HepG2 (cell line): ENCODE measurements at regions not wholly inside any gene's neighbourhood (a gene's known extent, or its start where the extent isn't known, plus 50 kb on each side); places are given as distances from the start of the nearest gene placed in this dataset.

Experiments
- ARID2 ChIP-seq: sonication (generic); formaldehyde crosslinking; IDR thresholded peaks from 2 replicates; pipeline ENCODE4 v1.8.1; 2022; ENCODE audit warnings: mild to moderate bottlenecking, missing genetic modification reagents, borderline replicate concordance
- CBX1 ChIP-seq: IDR thresholded peaks from one replicate; pipeline ENCODE4 v1.6.1; 2016; ENCODE audit warnings: antibody characterized with exemption, low read depth
- CEBPB ChIP-seq: IDR thresholded peaks from 2 replicates; pipeline ENCODE4 v1.6.1; 2011; ENCODE audit warnings: low read depth, low read length, improper control_type of control experiment, borderline replicate concordance
- HNRNPK ChIP-seq: fragments of 200-400 bp; formaldehyde crosslinking; IDR thresholded peaks from 2 replicates; pipeline ENCODE4 v1.6.1; 2018; ENCODE audit warnings: low read length, low read depth, moderate library complexity, mild to moderate bottlenecking; ENCODE audit not compliant: poor library complexity, severe bottlenecking
- HOXA7 ChIP-seq: sonication (generic); formaldehyde crosslinking; IDR thresholded peaks from 2 replicates; pipeline ENCODE4 v1.8.1; 2022; ENCODE audit warnings: mild to moderate bottlenecking, missing genetic modification reagents, moderate library complexity
- IRF2 ChIP-seq: IDR thresholded peaks from 2 replicates; pipeline ENCODE4 v1.6.1; 2018; ENCODE audit warnings: missing genetic modification reagents, missing compliant biosample characterization
- KLF6 ChIP-seq: IDR thresholded peaks from 2 replicates; pipeline ENCODE4 v1.8.0; 2016; ENCODE audit warnings: missing biosample characterization, missing genetic modification reagents
- NCOA1 ChIP-seq: sonication (generic); formaldehyde crosslinking; IDR thresholded peaks from 2 replicates; pipeline ENCODE4 v1.9.0; 2021; ENCODE audit warnings: missing genetic modification reagents
- NRL ChIP-seq: sonication (generic); formaldehyde crosslinking; IDR thresholded peaks from 2 replicates; pipeline ENCODE4 v1.5.0; 2020; ENCODE audit warnings: missing genetic modification reagents, mild to moderate bottlenecking, moderate library complexity, borderline replicate concordance
- PCBP1 ChIP-seq: fragments of 200-400 bp; formaldehyde crosslinking; IDR thresholded peaks from 2 replicates; pipeline ENCODE4 v1.6.1; 2017; ENCODE audit warnings: mild to moderate bottlenecking, low read depth, low read length, borderline replicate concordance
- ZNF34 ChIP-seq: sonication (generic); formaldehyde crosslinking; IDR thresholded peaks from 2 replicates; pipeline ENCODE4 v1.4.0; 2020; ENCODE audit warnings: mild to moderate bottlenecking, missing genetic modification reagents, borderline replicate concordance
- ZNF350 ChIP-seq: sonication (generic); formaldehyde crosslinking; IDR thresholded peaks from 2 replicates; pipeline ENCODE4 v1.4.0; 2020; ENCODE audit warnings: mild to moderate bottlenecking, low read depth, missing genetic modification reagents, borderline replicate concordance
- ZNF678 ChIP-seq: sonication (generic); formaldehyde crosslinking; IDR thresholded peaks from 2 replicates; pipeline ENCODE4 v1.4.0; 2020; ENCODE audit warnings: mild to moderate bottlenecking, missing genetic modification reagents
- TF ChIP-seq, protein P1 (sequence below): sonication (generic); formaldehyde crosslinking; IDR thresholded peaks from 2 replicates; pipeline ENCODE4 v1.4.0; 2020; ENCODE audit warnings: missing genetic modification reagents
- TF ChIP-seq, protein P2 (sequence below): sonication (generic); formaldehyde crosslinking; IDR thresholded peaks from 2 replicates; pipeline ENCODE4 v1.8.0; 2022; ENCODE audit warnings: low read depth, missing genetic modification reagents
- TF ChIP-seq, protein P3 (sequence below): fragments of 450-650 bp; IDR thresholded peaks from 2 replicates; pipeline ENCODE4 v1.6.1; 2016
- TF ChIP-seq, protein P4 (sequence below): sonication (generic); formaldehyde crosslinking; IDR thresholded peaks from 2 replicates; pipeline ENCODE4 v1.5.0; 2020; ENCODE audit warnings: mild to moderate bottlenecking, missing genetic modification reagents
- TF ChIP-seq, protein P5 (sequence below): sonication (generic); formaldehyde crosslinking; IDR thresholded peaks from 2 replicates; pipeline ENCODE4 v1.4.0; 2020; ENCODE audit warnings: missing genetic modification reagents, mild to moderate bottlenecking, borderline replicate concordance

DNA sequence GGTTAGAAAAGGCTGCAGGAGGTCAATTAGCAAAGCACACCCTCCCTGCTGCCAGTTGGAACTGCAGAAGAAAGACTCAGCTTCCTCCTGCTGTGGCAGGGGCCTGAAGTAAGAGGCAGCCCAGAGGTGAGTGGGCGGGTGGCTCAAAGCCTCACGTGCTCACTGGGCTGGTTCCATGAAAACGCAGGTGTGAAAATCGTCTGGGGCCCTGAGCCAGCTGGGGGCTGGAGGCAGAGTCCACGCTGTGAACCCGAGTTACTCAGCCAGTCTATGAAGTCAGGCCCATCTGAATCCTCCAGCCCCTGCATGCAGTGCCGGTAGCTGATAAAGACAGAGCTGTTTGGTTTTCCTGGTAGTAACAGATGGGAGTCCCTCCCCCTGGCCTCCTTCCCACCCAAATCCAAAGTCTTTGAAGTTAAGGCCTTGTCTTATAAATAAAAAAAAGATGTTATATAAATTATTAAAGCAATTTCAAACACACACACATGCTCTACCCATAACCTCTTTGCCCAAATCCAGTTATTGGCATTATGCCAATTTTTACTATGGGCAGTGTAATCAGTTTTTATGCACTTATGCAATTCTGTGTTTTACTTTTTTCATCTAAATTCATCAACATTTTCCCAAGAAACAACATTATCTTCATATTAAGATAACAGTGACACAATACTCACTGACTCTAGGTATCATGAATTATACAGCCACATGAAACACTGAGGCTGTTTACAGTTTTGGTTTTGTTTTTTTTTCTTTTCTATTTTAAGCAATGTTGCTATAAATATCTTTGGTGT, 57.9 kb upstream of the PNMA1 start (continued):
- TF ChIP-seq, protein P1, sequence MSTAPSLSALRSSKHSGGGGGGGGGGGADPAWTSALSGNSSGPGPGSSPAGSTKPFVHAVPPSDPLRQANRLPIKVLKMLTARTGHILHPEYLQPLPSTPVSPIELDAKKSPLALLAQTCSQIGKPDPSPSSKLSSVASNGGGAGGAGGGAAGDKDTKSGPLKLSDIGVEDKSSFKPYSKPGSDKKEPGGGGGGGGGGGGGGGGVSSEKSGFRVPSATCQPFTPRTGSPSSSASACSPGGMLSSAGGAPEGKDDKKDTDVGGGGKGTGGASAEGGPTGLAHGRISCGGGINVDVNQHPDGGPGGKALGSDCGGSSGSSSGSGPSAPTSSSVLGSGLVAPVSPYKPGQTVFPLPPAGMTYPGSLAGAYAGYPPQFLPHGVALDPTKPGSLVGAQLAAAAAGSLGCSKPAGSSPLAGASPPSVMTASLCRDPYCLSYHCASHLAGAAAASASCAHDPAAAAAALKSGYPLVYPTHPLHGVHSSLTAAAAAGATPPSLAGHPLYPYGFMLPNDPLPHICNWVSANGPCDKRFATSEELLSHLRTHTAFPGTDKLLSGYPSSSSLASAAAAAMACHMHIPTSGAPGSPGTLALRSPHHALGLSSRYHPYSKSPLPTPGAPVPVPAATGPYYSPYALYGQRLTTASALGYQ (CRISPR knock-in tag): 0 out of 2 replicates have a peak, but pooled peaks have one; percentile 68
- TF ChIP-seq ZNF678 (CRISPR knock-in tag) (peak; percentile 81; the same call in 1 of the 2 replicates), PCBP1 (no peak), ZNF34 (CRISPR knock-in tag) (no peak), KLF6 (CRISPR knock-in tag) (peak; percentile 82; the same call in 1 of the 2 replicates), NCOA1 (CRISPR knock-in tag) (no peak), ZNF350 (CRISPR knock-in tag) (peak; percentile 60; the same call in 1 of the 2 replicates), HNRNPK (no peak), CEBPB (no peak), NRL (CRISPR knock-in tag) (peak; percentile 85; the same call in 1 of the 2 replicates), IRF2 (peak; percentile 91), ARID2 (no peak; the same call in 1 of the 2 replicates), HOXA7 (CRISPR knock-in tag) (no peak), CBX1 (peak; percentile 51)
- TF ChIP-seq, protein P2, sequence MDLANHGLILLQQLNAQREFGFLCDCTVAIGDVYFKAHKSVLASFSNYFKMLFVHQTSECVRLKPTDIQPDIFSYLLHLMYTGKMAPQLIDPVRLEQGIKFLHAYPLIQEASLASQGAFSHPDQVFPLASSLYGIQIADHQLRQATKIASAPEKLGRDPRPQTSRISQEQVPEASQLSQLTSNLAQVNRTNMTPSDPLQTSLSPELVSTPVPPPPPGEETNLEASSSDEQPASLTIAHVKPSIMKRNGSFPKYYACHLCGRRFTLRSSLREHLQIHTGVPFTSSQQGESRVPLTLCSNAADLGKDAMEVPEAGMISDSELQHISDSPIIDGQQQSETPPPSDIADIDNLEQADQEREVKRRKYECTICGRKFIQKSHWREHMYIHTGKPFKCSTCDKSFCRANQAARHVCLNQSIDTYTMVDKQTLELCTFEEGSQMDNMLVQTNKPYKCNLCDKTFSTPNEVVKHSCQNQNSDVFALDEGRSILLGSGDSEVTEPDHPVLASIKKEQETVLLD: no peak
- TF ChIP-seq, protein P3, sequence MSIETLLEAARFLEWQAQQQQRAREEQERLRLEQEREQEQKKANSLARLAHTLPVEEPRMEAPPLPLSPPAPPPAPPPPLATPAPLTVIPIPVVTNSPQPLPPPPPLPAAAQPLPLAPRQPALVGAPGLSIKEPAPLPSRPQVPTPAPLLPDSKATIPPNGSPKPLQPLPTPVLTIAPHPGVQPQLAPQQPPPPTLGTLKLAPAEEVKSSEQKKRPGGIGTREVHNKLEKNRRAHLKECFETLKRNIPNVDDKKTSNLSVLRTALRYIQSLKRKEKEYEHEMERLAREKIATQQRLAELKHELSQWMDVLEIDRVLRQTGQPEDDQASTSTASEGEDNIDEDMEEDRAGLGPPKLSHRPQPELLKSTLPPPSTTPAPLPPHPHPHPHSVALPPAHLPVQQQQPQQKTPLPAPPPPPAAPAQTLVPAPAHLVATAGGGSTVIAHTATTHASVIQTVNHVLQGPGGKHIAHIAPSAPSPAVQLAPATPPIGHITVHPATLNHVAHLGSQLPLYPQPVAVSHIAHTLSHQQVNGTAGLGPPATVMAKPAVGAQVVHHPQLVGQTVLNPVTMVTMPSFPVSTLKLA: peak; percentile 90
- TF ChIP-seq, protein P4, sequence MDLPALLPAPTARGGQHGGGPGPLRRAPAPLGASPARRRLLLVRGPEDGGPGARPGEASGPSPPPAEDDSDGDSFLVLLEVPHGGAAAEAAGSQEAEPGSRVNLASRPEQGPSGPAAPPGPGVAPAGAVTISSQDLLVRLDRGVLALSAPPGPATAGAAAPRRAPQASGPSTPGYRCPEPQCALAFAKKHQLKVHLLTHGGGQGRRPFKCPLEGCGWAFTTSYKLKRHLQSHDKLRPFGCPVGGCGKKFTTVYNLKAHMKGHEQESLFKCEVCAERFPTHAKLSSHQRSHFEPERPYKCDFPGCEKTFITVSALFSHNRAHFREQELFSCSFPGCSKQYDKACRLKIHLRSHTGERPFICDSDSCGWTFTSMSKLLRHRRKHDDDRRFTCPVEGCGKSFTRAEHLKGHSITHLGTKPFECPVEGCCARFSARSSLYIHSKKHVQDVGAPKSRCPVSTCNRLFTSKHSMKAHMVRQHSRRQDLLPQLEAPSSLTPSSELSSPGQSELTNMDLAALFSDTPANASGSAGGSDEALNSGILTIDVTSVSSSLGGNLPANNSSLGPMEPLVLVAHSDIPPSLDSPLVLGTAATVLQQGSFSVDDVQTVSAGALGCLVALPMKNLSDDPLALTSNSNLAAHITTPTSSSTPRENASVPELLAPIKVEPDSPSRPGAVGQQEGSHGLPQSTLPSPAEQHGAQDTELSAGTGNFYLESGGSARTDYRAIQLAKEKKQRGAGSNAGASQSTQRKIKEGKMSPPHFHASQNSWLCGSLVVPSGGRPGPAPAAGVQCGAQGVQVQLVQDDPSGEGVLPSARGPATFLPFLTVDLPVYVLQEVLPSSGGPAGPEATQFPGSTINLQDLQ (CRISPR knock-in tag): peak; percentile 33; the same call in 1 of the 2 replicates
- TF ChIP-seq, protein P5, sequence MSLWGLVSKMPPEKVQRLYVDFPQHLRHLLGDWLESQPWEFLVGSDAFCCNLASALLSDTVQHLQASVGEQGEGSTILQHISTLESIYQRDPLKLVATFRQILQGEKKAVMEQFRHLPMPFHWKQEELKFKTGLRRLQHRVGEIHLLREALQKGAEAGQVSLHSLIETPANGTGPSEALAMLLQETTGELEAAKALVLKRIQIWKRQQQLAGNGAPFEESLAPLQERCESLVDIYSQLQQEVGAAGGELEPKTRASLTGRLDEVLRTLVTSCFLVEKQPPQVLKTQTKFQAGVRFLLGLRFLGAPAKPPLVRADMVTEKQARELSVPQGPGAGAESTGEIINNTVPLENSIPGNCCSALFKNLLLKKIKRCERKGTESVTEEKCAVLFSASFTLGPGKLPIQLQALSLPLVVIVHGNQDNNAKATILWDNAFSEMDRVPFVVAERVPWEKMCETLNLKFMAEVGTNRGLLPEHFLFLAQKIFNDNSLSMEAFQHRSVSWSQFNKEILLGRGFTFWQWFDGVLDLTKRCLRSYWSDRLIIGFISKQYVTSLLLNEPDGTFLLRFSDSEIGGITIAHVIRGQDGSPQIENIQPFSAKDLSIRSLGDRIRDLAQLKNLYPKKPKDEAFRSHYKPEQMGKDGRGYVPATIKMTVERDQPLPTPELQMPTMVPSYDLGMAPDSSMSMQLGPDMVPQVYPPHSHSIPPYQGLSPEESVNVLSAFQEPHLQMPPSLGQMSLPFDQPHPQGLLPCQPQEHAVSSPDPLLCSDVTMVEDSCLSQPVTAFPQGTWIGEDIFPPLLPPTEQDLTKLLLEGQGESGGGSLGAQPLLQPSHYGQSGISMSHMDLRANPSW: peak; percentile 89; the same call in 1 of the 2 replicates
